Body of pancreas (tissue), 4 donors: ENCODE measurements at regions not wholly inside any gene's neighbourhood (a gene's known extent, or its start where the extent isn't known, plus 50 kb on each side); places are given as distances from the start of the nearest gene placed in this dataset.

ENCODE experiments used
- ATAC-seq: fragments of 150-250 bp; one replicate; pipeline ENCODE4 v1.9.1; 2016
- DNase-seq, 4 donors: peaks; one replicate each; pipeline ENCODE4 v3.0.0-alpha.2; 2019
- H3K27ac ChIP-seq, 4 donors: fragments of 200-600 bp; sonication (generic); 1 replicate in 3 of 4; 2 replicates in 1 of 4; pipeline versions ENCODE4 v1.5.1 to v1.6.1; 2016 to 2019; ENCODE audit warnings: mild to moderate bottlenecking in 1 of 4, mixed read lengths in 1 of 4, moderate library complexity in 1 of 4
- H3K27me3 ChIP-seq, 2 donors: fragments of 200-600 bp; sonication (generic); one replicate each; pipeline ENCODE4 v1.6.0; 2016; ENCODE audit warnings: mild to moderate bottlenecking in 1 of 2
- H3K36me3 ChIP-seq, 2 donors: fragments of 200-600 bp; sonication (generic); replicated peaks in 1 of 2; 2 replicates each; pipeline ENCODE4 v1.5.1; 2016; ENCODE audit warnings: low read depth in 2 of 2; ENCODE audit not compliant: insufficient read depth in 1 of 2
- H3K4me1 ChIP-seq: fragments of 200-600 bp; sonication (generic); one replicate; pipeline ENCODE4 v1.6.0; 2016
- H3K4me3 ChIP-seq, 2 donors: fragments of 200-600 bp; sonication (generic); 1 replicate in 1 of 2; 2 replicates in 1 of 2; pipeline ENCODE4 v1.5.1; 2016 to 2019
- H3K9me3 ChIP-seq, 3 donors: fragments of 200-600 bp; sonication (generic); 1 replicate in 2 of 3; 2 replicates in 1 of 3; pipeline ENCODE4 v1.5.1; 2016
- CTCF ChIP-seq, 7 experiments: fragments of 450-650 bp in 4 of 7; fragments of 200-600 bp in 3 of 7; sonication (generic) in 3 of 7; IDR thresholded peaks; one replicate each; pipeline ENCODE4 v1.5.1; 2016 to 2019; ENCODE audit warnings: antibody characterized with exemption in 7 of 7
- POLR2A ChIP-seq, 3 donors: fragments of 450-650 bp; IDR thresholded peaks; one replicate each; pipeline ENCODE4 v1.6.1; 2016; ENCODE audit warnings: antibody characterized with exemption in 3 of 3, mild to moderate bottlenecking in 2 of 3
- WGBS, 2 donors: methylation state at CpG; one replicate each; pipeline ENCODE4 v1.1.5; 2017; 5-methylcytosine and 5-hydroxymethylcytosine counted together
- intact Hi-C: fragments of 100-400 bp; cut with DNase I; formaldehyde crosslinking; loops from one replicate; pipeline ENCODE4 v1.15.1; 2023

DNA sequence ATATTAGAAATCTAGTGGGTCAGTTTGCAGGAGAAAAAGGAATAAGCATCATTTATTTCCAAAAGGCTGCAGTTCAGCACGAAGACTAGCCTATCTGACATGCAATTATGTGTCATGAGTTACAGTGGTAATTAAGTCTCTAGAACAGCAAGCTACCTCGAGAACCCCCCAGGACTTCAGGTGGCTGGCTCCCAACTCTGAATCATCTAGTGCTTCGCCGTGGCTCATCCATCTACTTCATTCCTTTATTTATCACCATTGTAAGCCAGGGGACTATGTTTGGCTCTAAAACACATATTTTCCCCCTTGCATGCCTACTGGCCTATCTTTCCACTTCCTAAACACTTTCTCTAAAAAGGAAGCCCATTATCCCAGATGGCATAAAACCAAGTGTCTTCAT is 121.6 kb downstream of the TXNL1 start:
- Histone ChIP-seq H3K9me3 (no peaks in the 10 kb centered on the region), H3K36me3 (no peaks in the 10 kb centered on the region), H3K27me3 (no peaks in the 10 kb centered on the region), H3K4me3 (no peak overlapping the region), H3K27ac (no peak overlapping the region), H3K4me1 (no peaks in the 10 kb centered on the region)
- ATAC-seq (no peak), DNase-seq (no peak)
- intact Hi-C loops, result no loop called here
- TF ChIP-seq CTCF (IDR thresholded peaks at IDR 0.05), result no peak
- no peak for TF ChIP-seq POLR2A (IDR thresholded peaks at IDR 0.05)
- WGBS, 2 donors, result 81 to 86% methylated on average over 4 of the region's 4 CpGs

DNA sequence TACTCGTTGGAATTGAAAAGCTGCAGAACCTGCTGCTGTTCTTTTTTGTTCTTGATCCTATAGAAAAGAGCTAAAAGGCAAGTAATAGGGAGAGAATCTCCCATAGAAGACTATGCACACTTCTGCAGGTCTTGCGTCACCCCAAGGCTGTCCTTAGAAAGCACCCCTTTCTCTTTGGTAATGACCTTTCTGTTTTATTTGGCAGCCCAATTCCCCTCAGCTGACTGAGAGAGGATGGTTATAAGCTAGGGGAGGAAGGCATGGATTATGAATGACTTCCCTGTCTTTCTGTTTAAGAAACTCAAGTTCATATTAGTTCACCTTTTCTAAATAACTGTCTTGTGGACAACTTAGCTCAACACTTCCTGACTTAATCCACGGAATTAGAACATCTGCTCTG is 122.9 kb downstream of the TXNL1 start:
- Histone ChIP-seq H3K27ac (no peak overlapping the region), H3K36me3 (no peaks in the 10 kb centered on the region), H3K9me3 (no peaks in the 10 kb centered on the region), H3K27me3 (no peaks in the 10 kb centered on the region), H3K4me3 (no peak overlapping the region), H3K4me1 (no peaks in the 10 kb centered on the region)
- intact Hi-C loops, result no loop called here
- DNase-seq (no peak), ATAC-seq (no peak)
- TF ChIP-seq POLR2A (IDR thresholded peaks at IDR 0.05), result no peak
- no peak for TF ChIP-seq CTCF (IDR thresholded peaks at IDR 0.05)
- 66 to 67% methylated on average over 3 of the region's 3 CpGs for WGBS, 2 donors

- 76 to 85% methylated on average over 1 of the region's 1 CpG for WGBS, 2 donors
- intact Hi-C loops, result no loop called here
- no peak for ATAC-seq
These were observed 126.4 kb downstream of the TXNL1 start for GRCh38 chr18:56511996-56512395.

DNA sequence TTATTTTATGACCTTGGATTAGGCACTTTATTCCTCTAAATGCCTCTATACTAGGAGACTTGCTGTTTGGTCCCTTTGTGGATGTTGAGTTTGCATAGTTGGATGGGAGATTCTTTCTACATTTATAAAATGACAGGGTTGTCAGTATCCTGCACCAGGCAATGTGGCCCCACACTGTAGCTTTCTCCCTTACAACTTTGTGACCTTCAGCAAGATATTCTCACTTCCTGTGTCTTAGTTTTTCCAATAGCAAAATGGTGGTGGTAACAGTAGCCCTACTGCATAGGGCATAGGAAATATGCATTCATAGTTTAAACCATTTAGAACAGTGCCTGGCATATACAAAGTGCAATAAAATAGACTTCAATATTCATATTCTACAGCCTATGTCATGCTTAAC is 128.3 kb downstream of the TXNL1 start:
- intact Hi-C loops, result no loop called here

More at GRCh38 chr18:56511996-56512395, 126.4 kb downstream of the TXNL1 start:
- no peak for TF ChIP-seq CTCF (IDR thresholded peaks at IDR 0.05)
- no peak for TF ChIP-seq POLR2A (IDR thresholded peaks at IDR 0.05)
- Histone ChIP-seq H3K4me3 (no peak overlapping the region), H3K4me1 (no peaks in the 10 kb centered on the region), H3K27ac (no peak overlapping the region), H3K9me3 (no peaks in the 10 kb centered on the region), H3K36me3 (no peaks in the 10 kb centered on the region), H3K27me3 (no peaks in the 10 kb centered on the region)
- no peak for DNase-seq

More for the DNA sequence above, 128.3 kb downstream of the TXNL1 start:
- H3K9me3 ChIP-seq, result no peaks in the 10 kb centered on the region
- DNase-seq (no peak), ATAC-seq (no peak)
- no peak overlapping the region for H3K4me3 ChIP-seq
- H3K27ac ChIP-seq, result no peak overlapping the region
- TF ChIP-seq CTCF (IDR thresholded peaks at IDR 0.05), result no peak
- TF ChIP-seq POLR2A (IDR thresholded peaks at IDR 0.05), result no peak
- H3K27me3 ChIP-seq, result no peaks in the 10 kb centered on the region
- no peaks in the 10 kb centered on the region for H3K4me1 ChIP-seq
- no peaks in the 10 kb centered on the region for H3K36me3 ChIP-seq
